GM19351 (cell line): ENCODE measurements at regions not wholly inside any gene's neighbourhood (a gene's known extent, or its start where the extent isn't known, plus 50 kb on each side); places are given as distances from the start of the nearest gene placed in this dataset.

Source experiments
- ATAC-seq: cut with Tn5 transposase; IDR thresholded peaks from one replicate; pipeline ENCODE4 v1.9.1; 2021; ENCODE audit warnings: mild to moderate bottlenecking, moderate library complexity; ENCODE audit not compliant: unreplicated experiment

DNA sequence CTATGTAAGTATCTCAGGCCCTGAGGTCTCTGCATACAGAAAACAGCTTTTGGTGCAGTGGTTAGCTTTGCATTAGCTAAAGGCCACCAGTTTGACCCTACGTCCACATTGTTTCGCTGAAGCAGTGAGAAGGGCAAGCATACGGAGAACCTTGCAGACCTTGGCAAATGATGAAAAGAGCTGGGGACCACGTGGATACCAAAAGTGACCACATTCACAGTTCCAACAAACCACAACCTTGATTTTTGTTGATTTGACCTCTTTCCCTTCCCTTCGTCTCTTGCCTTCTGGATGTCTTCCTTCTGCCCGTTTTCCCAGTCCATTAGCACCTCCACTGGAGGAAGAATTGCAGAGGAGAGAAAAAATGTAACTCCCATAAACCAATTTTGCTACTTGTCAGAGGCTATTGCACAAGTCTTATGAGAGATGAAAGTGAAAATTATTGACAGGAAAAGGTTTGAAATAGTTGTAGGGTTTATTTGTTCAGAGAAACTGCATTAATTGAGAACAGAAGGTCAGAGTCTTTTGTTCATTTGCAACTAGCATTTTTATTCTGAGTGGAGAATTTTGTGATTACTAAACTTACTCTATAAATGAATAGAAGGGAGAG lies 293.9 kb upstream of the HTR2A start:
- ATAC-seq = no peak

GRCh38 chr13:47188802-47189201 lies 291.9 kb upstream of the HTR2A start:
- no peak for ATAC-seq

- ATAC-seq = no peak
Measured at GRCh38 chr13:47186471-47186870, 289.6 kb upstream of the HTR2A start.

DNA sequence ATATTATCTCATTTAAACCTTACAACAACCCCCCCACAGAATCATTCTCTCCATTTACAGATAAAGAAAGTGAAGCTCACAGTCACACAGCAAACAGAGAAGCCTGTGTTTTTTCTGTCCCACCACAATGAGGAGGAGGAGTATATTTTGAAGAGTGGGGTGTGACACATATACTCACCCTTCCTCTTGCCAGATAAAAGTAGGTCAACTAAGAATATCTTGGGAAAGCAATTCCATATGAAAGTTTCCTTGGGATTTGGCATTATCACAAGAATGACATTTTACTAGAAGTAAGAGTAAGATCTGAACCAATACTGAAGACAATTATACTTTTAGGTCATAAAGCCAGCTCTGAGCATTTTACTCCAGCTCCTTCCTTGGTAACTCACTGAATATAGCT lies 287.5 kb upstream of the HTR2A start:
- no peak for ATAC-seq

DNA sequence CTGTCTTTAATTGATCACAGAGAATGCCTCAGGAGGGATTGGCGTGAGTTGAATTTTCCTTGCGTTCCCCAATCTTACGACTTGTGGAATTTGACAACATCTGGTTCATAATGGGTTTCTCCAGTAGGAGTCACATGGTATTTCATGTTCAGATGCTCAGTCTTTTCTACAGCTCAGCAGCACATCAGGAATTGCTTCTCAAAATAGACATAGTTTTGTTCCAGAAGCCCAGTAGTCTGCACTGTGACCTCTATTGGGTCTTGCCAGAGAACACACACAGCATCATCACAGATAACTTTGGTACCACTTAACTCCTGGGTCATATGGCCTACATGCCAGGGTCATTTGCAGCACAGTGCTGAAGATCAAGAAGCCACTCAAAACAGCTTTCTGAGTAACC lies 282.5 kb upstream of the HTR2A start:
- ATAC-seq = no peak

DNA sequence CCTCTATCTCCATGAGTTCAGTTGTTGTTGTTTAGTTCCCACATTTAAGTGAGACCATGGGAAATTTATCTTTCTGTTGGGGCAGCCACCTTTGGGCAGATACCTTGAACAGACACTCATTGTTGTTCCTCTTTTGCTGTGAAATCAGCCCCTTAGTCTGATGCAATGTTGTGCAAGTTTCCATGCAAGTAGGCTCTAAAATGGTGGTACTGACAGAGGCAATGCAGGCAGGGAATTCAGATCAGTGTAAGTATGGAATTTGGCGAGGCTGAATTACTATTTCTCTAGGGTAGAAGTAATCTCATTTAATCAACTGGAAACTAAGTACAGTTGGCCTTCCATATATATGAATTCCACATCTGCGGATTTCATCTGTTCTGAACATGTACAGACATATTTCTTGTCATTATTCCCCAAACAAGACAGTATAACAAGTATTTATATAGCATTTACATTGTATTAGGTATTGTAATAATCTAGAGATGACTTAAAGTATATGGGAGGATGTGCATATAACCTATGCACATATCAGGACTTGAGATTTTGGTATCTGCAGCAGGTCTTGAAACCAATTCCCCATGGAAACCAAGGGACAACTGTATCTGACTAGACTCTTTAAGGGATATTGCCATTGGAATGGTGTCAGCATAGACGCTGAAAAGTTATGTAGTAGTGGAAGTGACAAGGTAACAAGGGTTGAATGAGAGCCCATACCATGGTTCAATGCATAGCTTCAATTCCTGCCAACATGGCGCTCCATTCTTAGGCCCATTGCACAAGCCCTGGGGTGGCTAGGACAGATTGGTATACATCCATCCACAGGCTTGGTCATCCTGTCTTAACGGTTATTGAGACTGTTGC lies 281.5 kb upstream of the HTR2A start:
- no peak for ATAC-seq

DNA sequence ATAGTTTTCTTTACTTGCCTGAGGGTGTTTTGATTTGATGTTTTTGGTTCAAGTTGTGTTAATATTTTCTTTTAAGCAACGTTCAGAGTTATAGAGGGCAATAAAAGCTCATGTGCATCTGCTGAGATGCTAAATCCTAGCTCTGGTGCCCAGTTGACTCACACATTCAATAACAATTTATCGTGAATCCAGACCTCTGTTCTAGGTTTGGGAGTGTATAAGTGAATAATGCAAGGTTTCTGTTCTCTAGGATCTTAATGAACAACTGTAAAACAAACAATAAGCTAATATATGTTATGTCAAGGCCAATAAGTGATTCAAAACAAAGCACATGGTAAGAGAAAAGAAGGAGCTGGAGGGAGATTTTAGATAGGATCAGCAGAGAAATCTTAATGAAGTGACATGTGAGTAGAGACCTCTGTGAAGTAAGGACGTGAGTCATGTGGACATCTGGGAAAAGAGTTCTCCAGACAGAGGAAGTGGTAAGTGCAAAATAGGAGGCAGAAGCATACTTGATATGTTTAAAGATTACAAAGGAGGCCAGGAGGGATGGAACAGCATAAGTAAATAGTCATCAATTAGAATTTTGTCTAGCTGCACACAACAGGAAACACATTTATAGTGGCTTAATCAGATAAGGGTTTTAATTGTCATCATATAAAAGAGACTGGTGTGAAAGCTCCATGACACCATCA lies 278.5 kb upstream of the HTR2A start:
- ATAC-seq = no peak

DNA sequence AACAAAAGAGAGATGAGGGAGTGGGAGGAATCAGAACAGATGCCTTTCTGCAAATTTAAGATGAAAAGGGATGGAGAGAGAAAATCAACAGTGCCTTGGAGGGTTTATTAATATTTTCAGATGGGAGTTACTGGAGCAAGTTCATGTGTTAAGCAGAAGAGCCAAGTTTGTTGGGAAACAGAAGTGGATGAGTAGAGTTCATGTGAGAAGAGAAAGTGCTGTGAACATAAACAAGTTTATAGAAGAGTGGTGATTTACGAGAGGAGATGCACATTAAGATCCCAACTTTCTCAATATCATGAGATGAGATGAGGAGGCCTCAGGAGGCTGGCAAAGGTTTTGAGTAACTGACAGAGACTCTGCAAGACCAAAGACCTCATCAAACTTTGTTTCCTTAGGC lies 274.1 kb upstream of the HTR2A start:
- no peak for ATAC-seq

- ATAC-seq = no peak
Measured at GRCh38 chr13:47168618-47169017, 271.8 kb upstream of the HTR2A start.

DNA sequence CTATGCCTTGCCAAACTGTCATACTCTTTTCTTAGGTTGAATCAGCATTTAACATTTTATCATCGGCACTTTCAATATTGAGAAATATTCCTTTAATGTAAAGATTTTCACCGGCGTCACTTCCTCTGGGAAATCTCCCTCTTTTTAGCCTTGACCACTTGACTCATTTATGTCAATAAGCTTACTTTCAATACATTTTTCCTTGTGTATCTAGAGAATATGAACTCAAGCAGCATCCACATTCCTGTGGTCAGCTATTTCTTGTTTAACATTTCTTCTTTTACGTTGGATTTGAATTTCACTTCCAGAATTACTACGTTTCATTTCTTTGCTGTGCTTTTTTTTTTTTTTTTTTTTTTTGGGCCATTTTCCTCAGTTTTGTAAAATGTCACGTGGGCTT lies 271.2 kb upstream of the HTR2A start:
- ATAC-seq = no peak

DNA sequence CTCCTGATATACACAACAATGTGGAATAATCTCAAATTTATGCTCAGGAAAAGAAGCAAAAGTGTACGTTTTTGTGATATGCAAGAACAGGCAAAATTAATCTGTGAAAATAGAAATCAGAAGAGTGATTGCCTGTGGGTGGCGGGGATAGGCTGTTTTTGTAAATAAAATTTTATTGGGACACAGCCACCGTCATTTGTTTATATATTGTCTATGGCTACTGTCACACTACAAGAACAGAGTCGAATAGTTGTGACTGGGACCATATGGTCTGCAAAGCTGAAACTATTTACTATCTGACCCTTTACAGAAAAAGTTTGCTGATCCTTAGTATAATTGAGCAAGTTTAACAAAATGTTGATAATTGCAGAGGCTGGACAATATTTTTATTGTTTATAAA lies 269.5 kb upstream of the HTR2A start:
- no peak for ATAC-seq

GRCh38 chr13:47159853-47160550 lies 263.1 kb upstream of the HTR2A start:
- no peak for ATAC-seq

DNA sequence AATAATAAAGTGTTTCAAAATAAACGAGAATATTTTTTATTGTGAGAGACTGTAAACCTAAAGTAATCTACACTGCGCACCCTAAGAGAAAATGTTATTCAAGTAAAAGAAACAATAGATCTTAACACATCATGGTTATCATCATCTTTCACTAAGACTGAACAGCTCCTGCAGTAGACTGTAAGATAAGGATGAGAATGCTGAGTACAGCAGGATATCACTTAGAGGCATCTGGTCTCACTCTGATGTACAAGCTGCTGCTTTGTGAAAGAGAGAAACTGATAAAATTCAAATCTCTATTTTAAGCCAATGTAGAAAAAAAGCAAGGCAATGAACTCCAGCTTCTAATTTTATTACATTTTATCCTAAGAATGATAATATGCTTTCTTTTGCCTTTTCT lies 261.7 kb upstream of the HTR2A start:
- no peak for ATAC-seq

GRCh38 chr13:47148543-47148942 lies 251.7 kb upstream of the HTR2A start:
- no peak for ATAC-seq

- ATAC-seq = no peak
Measured at GRCh38 chr13:47147812-47148119, 250.9 kb upstream of the HTR2A start.

GRCh38 chr13:47146991-47147811 lies 250.3 kb upstream of the HTR2A start:
- peak; percentile 93 for ATAC-seq

- peak; percentile 34 for ATAC-seq
Measured at GRCh38 chr13:47146136-47146535, 249.3 kb upstream of the HTR2A start.

DNA sequence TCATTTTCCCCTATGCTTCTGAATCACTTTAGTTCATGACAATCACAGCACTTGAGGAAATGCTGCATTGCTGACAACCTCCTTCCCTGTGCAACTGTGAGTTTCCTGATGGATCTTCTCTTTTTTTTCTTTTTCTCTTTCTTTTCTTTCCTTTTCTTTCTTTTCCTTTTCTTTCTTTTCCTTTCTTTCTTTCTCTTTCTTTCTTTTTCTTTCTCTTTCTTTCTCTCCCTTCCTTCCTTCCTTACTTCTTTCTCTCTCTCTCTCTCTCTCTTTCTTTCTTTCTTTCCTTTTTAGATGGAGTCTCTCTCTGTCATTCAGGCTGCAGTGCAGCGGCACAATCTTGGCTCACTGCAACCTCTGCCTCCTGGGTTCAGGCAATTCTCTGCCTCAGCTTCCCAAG lies 247.9 kb upstream of the HTR2A start:
- ATAC-seq = no peak

DNA sequence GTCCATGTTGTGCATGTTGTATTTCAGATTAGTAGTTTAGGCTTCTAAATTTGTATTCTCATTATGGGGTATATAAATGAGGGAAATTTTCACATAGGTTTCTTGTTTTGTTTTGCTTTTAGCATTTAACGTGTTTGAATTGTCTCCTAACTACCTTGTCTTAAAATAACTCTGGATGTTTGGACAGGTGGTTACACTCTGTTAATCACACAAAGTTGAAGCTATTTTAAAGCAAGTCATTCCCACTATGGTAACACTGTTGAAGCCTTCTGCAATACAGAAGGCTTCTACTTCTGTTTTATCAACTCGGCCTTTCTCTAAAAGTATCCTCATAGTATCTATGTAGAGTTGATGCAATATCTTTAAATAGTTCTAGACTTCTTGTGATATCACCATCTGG lies 245.3 kb upstream of the HTR2A start:
- ATAC-seq = no peak

DNA sequence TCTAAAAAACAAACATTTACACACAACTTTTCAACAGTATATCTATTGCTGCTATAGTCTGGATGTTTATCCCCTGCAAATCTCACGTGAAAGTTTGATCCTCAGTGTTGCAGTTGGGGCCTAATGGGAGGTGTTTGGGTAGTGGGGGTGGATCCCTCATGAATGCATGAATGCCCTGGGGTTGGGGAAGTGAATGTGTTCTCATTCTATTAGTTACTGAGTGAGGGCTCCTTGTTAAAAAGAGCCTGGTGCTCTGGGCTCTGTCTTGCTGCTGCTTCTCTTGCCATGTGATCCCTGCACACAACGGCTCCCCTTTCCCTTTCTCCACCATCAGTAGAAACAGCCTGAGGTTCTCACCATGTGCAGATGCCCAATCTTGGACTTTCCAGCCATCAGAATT lies 242.7 kb upstream of the HTR2A start:
- ATAC-seq = no peak

GRCh38 chr13:47136504-47136941 lies 239.7 kb upstream of the HTR2A start:
- no peak for ATAC-seq
